GM13976 (cell line): ENCODE measurements at regions not wholly inside any gene's neighbourhood (a gene's known extent, or its start where the extent isn't known, plus 50 kb on each side); places are given as distances from the start of the nearest gene placed in this dataset.

Source experiments
- DNase-seq: peaks from one replicate; pipeline ENCODE4 v3.0.0; 2012; ENCODE audit warnings: low spot score
- in situ Hi-C: fragments of 300-500 bp; cut with MboI; formaldehyde crosslinking; loops from one replicate; pipeline ENCODE4 v1.12.0; 2022; ENCODE audit warnings: low sequenced_read_pairs, mixed read lengths, inconsistent platforms; ENCODE audit not compliant: unreplicated experiment
- TF ChIP-seq, protein P1 (sequence below): IDR thresholded peaks from 2 replicates; pipeline ENCODE4 v1.5.1; 2012; ENCODE audit warnings: borderline replicate concordance, mild to moderate bottlenecking; ENCODE audit not compliant: insufficient read depth; ENCODE audit errors: extremely low read depth, missing control alignments, control extremely low read depth

- TF ChIP-seq, protein P1, sequence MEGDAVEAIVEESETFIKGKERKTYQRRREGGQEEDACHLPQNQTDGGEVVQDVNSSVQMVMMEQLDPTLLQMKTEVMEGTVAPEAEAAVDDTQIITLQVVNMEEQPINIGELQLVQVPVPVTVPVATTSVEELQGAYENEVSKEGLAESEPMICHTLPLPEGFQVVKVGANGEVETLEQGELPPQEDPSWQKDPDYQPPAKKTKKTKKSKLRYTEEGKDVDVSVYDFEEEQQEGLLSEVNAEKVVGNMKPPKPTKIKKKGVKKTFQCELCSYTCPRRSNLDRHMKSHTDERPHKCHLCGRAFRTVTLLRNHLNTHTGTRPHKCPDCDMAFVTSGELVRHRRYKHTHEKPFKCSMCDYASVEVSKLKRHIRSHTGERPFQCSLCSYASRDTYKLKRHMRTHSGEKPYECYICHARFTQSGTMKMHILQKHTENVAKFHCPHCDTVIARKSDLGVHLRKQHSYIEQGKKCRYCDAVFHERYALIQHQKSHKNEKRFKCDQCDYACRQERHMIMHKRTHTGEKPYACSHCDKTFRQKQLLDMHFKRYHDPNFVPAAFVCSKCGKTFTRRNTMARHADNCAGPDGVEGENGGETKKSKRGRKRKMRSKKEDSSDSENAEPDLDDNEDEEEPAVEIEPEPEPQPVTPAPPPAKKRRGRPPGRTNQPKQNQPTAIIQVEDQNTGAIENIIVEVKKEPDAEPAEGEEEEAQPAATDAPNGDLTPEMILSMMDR = no peak
- in situ Hi-C loops = no loop called here
These were observed 78.4 kb upstream of the ACO1 start for GRCh38 chr9:32306006-32306405.

DNA sequence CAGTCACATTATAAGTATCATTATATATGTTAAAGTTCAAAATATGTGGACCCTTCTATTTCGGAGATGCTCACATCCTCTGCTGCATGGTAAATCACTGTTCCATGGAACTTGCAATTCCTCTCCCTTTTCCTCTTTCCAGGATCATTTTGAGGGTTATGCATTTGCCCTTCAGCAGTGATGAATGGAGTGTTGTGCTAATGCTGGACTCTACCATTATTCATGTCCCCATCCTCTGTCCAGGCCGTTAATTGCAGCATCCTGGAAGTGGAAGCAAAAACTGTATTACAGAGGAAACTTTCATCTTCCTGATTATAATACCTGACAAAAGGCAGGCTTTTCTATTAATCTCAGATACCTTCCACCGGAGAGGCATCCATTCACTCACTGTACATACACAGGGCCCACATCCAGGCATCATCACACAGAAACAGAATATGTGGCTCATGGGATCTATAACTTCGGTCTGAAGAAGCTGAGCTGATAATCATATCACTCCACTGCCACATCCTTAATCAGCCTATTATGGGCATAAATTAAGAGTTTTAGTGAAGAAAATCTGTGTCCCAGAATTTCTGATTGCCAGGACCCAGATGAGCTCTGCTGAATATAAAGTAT, 65.0 kb upstream of the ACO1 start:
- in situ Hi-C loops = no loop called here
- DNase-seq = no peak
- TF ChIP-seq, protein P1 = no peak

More at GRCh38 chr9:32306006-32306405, 78.4 kb upstream of the ACO1 start:
- no peak for DNase-seq

DNA sequence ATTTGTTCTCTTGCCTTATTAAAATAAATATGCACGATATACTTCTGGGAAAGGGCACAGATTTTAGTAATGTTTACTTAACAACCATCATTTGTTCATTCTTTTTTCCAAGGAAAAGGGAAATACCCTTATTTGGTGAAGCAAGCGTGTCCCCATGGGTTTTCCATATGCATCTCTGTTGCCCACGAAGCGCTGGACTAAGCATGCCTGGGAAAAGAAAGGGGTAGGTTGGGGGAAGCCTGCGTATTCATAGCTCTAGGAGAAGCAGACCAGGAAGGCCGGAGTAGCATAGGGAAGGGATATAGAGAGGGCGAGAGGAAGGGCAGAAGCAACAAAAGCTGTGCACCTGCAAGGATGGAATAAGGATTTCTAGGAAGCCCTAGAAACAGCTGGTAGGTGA, 61.8 kb upstream of the ACO1 start:
- TF ChIP-seq, protein P1 = no peak
- in situ Hi-C loops = no loop called here
- DNase-seq = no peak

DNA sequence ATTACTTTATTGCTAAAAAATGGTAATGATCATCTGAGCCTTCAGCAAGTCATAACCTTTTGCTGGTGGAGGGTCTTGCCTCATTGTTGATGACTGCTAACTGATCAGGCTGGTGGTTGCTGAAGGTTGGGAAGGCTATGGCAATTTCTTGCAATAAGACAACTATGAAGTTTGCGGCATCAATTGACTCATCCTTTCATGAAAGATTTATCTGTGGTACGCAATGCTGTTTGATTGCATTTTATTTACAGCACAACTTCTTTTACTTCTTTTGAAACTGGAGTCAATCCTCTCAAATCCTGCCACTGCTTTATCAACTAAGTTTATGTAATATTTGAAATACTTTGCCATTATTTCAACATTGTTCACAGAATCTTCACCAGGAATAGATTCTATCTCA, 58.3 kb upstream of the ACO1 start:
- DNase-seq = no peak
- TF ChIP-seq, protein P1 = no peak
- in situ Hi-C loops = no loop called here

- TF ChIP-seq, protein P1 = no peak
- DNase-seq = no peak
- in situ Hi-C loops = no loop called here
These were observed 53.2 kb upstream of the ACO1 start for GRCh38 chr9:32331240-32331639.

- no peak for DNase-seq
- TF ChIP-seq, protein P1 = no peak
- in situ Hi-C loops = no loop called here
These were observed 50.3 kb upstream of the ACO1 start for GRCh38 chr9:32334112-32334511.
